ENCODE measurements at regions not wholly inside any gene's neighbourhood (a gene's known extent, or its start where the extent isn't known, plus 50 kb on each side); places are given as distances from the start of the nearest gene placed in this dataset.
"Not testable (repeated sequence)": the region's sequence is repeated elsewhere in the genome, so short reads cannot be mapped to it uniquely, and the experiment has no call there.

GRCh38 chr15:101876031-101876430, 64.0 kb downstream of the OR4F15 start:
- not testable (repeated sequence) for H3K9me3 Mint-ChIP-seq (ENCODE audit: unreplicated experiment); H3K4me1 Mint-ChIP-seq (ENCODE audit: low read depth, unreplicated experiment); DNase-seq; H3K4me3 Mint-ChIP-seq (ENCODE audit: unreplicated experiment); H3K36me3 Mint-ChIP-seq (ENCODE audit: unreplicated experiment); H3K27ac Mint-ChIP-seq (ENCODE audit: unreplicated experiment); H3K27me3 Mint-ChIP-seq (ENCODE audit: unreplicated experiment)

- not testable (repeated sequence) for H3K4me1 Mint-ChIP-seq (ENCODE audit: low read depth, unreplicated experiment); H3K9me3 Mint-ChIP-seq (ENCODE audit: unreplicated experiment); H3K36me3 Mint-ChIP-seq (ENCODE audit: unreplicated experiment); H3K27me3 Mint-ChIP-seq (ENCODE audit: unreplicated experiment); H3K4me3 Mint-ChIP-seq (ENCODE audit: unreplicated experiment); H3K27ac Mint-ChIP-seq (ENCODE audit: unreplicated experiment); DNase-seq
- peak; percentile 47 for TF ChIP-seq CTCF (IDR thresholded peaks at IDR 0.05; ENCODE audit: partially characterized antibody, unreplicated experiment)
Observed at GRCh38 chr15:101877649-101878048, 65.6 kb downstream of the OR4F15 start.

GRCh38 chr15:101912349-101913287, 100.6 kb downstream of the OR4F15 start:
- DNase-seq; H3K27ac Mint-ChIP-seq (ENCODE audit: unreplicated experiment); H3K4me3 Mint-ChIP-seq (ENCODE audit: unreplicated experiment); H3K36me3 Mint-ChIP-seq (ENCODE audit: unreplicated experiment); H3K27me3 Mint-ChIP-seq (ENCODE audit: unreplicated experiment); H3K4me1 Mint-ChIP-seq (ENCODE audit: low read depth, unreplicated experiment); H3K9me3 Mint-ChIP-seq (ENCODE audit: unreplicated experiment): not testable (repeated sequence)

GRCh38 chr15:101924554-101924953, 112.6 kb downstream of the OR4F15 start:
- not testable (repeated sequence) for H3K36me3 Mint-ChIP-seq (ENCODE audit: unreplicated experiment); H3K27me3 Mint-ChIP-seq (ENCODE audit: unreplicated experiment); H3K4me1 Mint-ChIP-seq (ENCODE audit: low read depth, unreplicated experiment); H3K9me3 Mint-ChIP-seq (ENCODE audit: unreplicated experiment); H3K27ac Mint-ChIP-seq (ENCODE audit: unreplicated experiment); H3K4me3 Mint-ChIP-seq (ENCODE audit: unreplicated experiment); DNase-seq

GRCh38 chr15:101934506-101934905, 122.5 kb downstream of the OR4F15 start:
- not testable (repeated sequence) for H3K36me3 Mint-ChIP-seq (ENCODE audit: unreplicated experiment)

GRCh38 chr15:101937362-101937761, 125.4 kb downstream of the OR4F15 start:
- not testable (repeated sequence) for H3K36me3 Mint-ChIP-seq (ENCODE audit: unreplicated experiment); H3K9me3 Mint-ChIP-seq (ENCODE audit: unreplicated experiment); H3K27me3 Mint-ChIP-seq (ENCODE audit: unreplicated experiment); H3K4me1 Mint-ChIP-seq (ENCODE audit: low read depth, unreplicated experiment); H3K4me3 Mint-ChIP-seq (ENCODE audit: unreplicated experiment); H3K27ac Mint-ChIP-seq (ENCODE audit: unreplicated experiment); DNase-seq

More at GRCh38 chr15:101934506-101934905, 122.5 kb downstream of the OR4F15 start:
- not testable (repeated sequence) for H3K4me3 Mint-ChIP-seq (ENCODE audit: unreplicated experiment); H3K27ac Mint-ChIP-seq (ENCODE audit: unreplicated experiment); H3K27me3 Mint-ChIP-seq (ENCODE audit: unreplicated experiment); H3K9me3 Mint-ChIP-seq (ENCODE audit: unreplicated experiment); H3K4me1 Mint-ChIP-seq (ENCODE audit: low read depth, unreplicated experiment); DNase-seq

- not testable (repeated sequence) for H3K27ac Mint-ChIP-seq (ENCODE audit: unreplicated experiment); H3K36me3 Mint-ChIP-seq (ENCODE audit: unreplicated experiment); DNase-seq; H3K27me3 Mint-ChIP-seq (ENCODE audit: unreplicated experiment); H3K4me3 Mint-ChIP-seq (ENCODE audit: unreplicated experiment); H3K4me1 Mint-ChIP-seq (ENCODE audit: low read depth, unreplicated experiment); H3K9me3 Mint-ChIP-seq (ENCODE audit: unreplicated experiment)
Observed at GRCh38 chr15:101938555-101938954, 126.6 kb downstream of the OR4F15 start.

GRCh38 chr15:101945896-101946295, 133.9 kb downstream of the OR4F15 start:
- not testable (repeated sequence) for H3K27ac Mint-ChIP-seq (ENCODE audit: unreplicated experiment); H3K4me3 Mint-ChIP-seq (ENCODE audit: unreplicated experiment); H3K4me1 Mint-ChIP-seq (ENCODE audit: low read depth, unreplicated experiment); H3K36me3 Mint-ChIP-seq (ENCODE audit: unreplicated experiment); H3K27me3 Mint-ChIP-seq (ENCODE audit: unreplicated experiment); H3K9me3 Mint-ChIP-seq (ENCODE audit: unreplicated experiment); DNase-seq

- not testable (repeated sequence) for DNase-seq; H3K27ac Mint-ChIP-seq (ENCODE audit: unreplicated experiment); H3K9me3 Mint-ChIP-seq (ENCODE audit: unreplicated experiment); H3K36me3 Mint-ChIP-seq (ENCODE audit: unreplicated experiment); H3K4me1 Mint-ChIP-seq (ENCODE audit: low read depth, unreplicated experiment); H3K4me3 Mint-ChIP-seq (ENCODE audit: unreplicated experiment); H3K27me3 Mint-ChIP-seq (ENCODE audit: unreplicated experiment)
Observed at GRCh38 chr15:101948491-101949010, 136.5 kb downstream of the OR4F15 start.

- not testable (repeated sequence) for DNase-seq; H3K4me1 Mint-ChIP-seq (ENCODE audit: low read depth, unreplicated experiment); H3K27me3 Mint-ChIP-seq (ENCODE audit: unreplicated experiment); H3K9me3 Mint-ChIP-seq (ENCODE audit: unreplicated experiment); H3K4me3 Mint-ChIP-seq (ENCODE audit: unreplicated experiment); H3K36me3 Mint-ChIP-seq (ENCODE audit: unreplicated experiment); H3K27ac Mint-ChIP-seq (ENCODE audit: unreplicated experiment)
Observed at GRCh38 chr15:101949380-101950065, 137.5 kb downstream of the OR4F15 start.

- DNase-seq: peak; percentile 6
- H3K9me3 Mint-ChIP-seq (ENCODE audit: unreplicated experiment); H3K4me1 Mint-ChIP-seq (ENCODE audit: low read depth, unreplicated experiment); H3K27ac Mint-ChIP-seq (ENCODE audit: unreplicated experiment); H3K36me3 Mint-ChIP-seq (ENCODE audit: unreplicated experiment); H3K4me3 Mint-ChIP-seq (ENCODE audit: unreplicated experiment); H3K27me3 Mint-ChIP-seq (ENCODE audit: unreplicated experiment): not testable (repeated sequence)
Observed at GRCh38 chr15:101953993-101954392, 142.0 kb downstream of the OR4F15 start.
